HEK293 (cell line): ENCODE measurements at regions not wholly inside any gene's neighbourhood (a gene's known extent, or its start where the extent isn't known, plus 50 kb on each side); places are given as distances from the start of the nearest gene placed in this dataset.

Experiments used
- CTCF ChIP-seq: fragments of 450-650 bp; formaldehyde crosslinking; IDR thresholded peaks from 2 replicates; pipeline ENCODE4 v1.5.1; 2016; ENCODE audit warnings: missing biosample characterization, missing genetic modification characterization
- ZBTB26 ChIP-seq: fragments of 450-650 bp; formaldehyde crosslinking; optimal IDR thresholded peaks from 2 replicates; pipeline ENCODE3; 2016; ENCODE audit warnings: missing biosample characterization, mild to moderate bottlenecking, missing genetic modification characterization
- ZNF23 ChIP-seq: fragments of 450-650 bp; formaldehyde crosslinking; IDR thresholded peaks from 2 replicates; pipeline ENCODE4 v1.5.1; 2016; ENCODE audit warnings: missing biosample characterization, missing genetic modification characterization, borderline replicate concordance
- ZNF350 ChIP-seq: fragments of 450-650 bp; formaldehyde crosslinking; IDR thresholded peaks from 2 replicates; pipeline ENCODE4 v1.5.0; 2017; ENCODE audit warnings: missing biosample characterization, mild to moderate bottlenecking, missing genetic modification characterization
- ZNF529 ChIP-seq: fragments of 450-650 bp; formaldehyde crosslinking; IDR thresholded peaks from 2 replicates; pipeline ENCODE4 v1.5.1; 2017; ENCODE audit warnings: missing genetic modification characterization, missing biosample characterization; ENCODE audit not compliant: insufficient replicate concordance
- ZNF548 ChIP-seq: fragments of 450-650 bp; formaldehyde crosslinking; IDR thresholded peaks from 2 replicates; pipeline ENCODE4 v1.5.1; 2016; ENCODE audit warnings: missing biosample characterization, missing genetic modification characterization

- no peak for TF ChIP-seq ZBTB26 (tag by site-specific recombination)
- TF ChIP-seq CTCF (tag by site-specific recombination): no peak
- TF ChIP-seq ZNF548 (tag by site-specific recombination): no peak
- TF ChIP-seq ZNF23: no peak
- TF ChIP-seq ZNF350 (tag by site-specific recombination): no peak
- no peak for TF ChIP-seq ZNF529 (tag by site-specific recombination)
Measured at GRCh38 chr9:96047741-96048103, 172.2 kb downstream of the ERCC6L2 start.
